ENCODE measurements at regions not wholly inside any gene's neighbourhood (a gene's known extent, or its start where the extent isn't known, plus 50 kb on each side); places are given as distances from the start of the nearest gene placed in this dataset.
"Not testable (repeated sequence)": the region's sequence is repeated elsewhere in the genome, so short reads cannot be mapped to it uniquely, and the experiment has no call there.

GRCh38 chr7:16369855-16370254 is 51.5 kb downstream of the CRPPA start:
- no peak overlapping the region for H3K4me3 ChIP-seq (ENCODE audit: low read depth, low read length)
- TF ChIP-seq CTCF (IDR thresholded peaks at IDR 0.05; ENCODE audit: low read depth, low read length, missing control alignments): no peak
- in situ Hi-C loops (cut with HindIII; ENCODE audit: low sequenced_read_pairs): no loop called here
- no peak for DNase-seq (ENCODE audit: low read depth)

GRCh38 chr7:16369309-16369708 is 52.0 kb downstream of the CRPPA start:
- in situ Hi-C loops (cut with HindIII; ENCODE audit: low sequenced_read_pairs); H3K4me3 ChIP-seq (ENCODE audit: low read depth, low read length); DNase-seq (ENCODE audit: low read depth): not testable (repeated sequence)

GRCh38 chr7:16368885-16369284 is 52.5 kb downstream of the CRPPA start:
- no peak overlapping the region for H3K4me3 ChIP-seq (ENCODE audit: low read depth, low read length)
- no peak for TF ChIP-seq CTCF (IDR thresholded peaks at IDR 0.05; ENCODE audit: low read depth, low read length, missing control alignments)
- in situ Hi-C loops (cut with HindIII; ENCODE audit: low sequenced_read_pairs): no loop called here
- DNase-seq (ENCODE audit: low read depth): no peak

- in situ Hi-C loops (cut with HindIII; ENCODE audit: low sequenced_read_pairs): no loop called here
- H3K4me3 ChIP-seq (ENCODE audit: low read depth, low read length): no peak overlapping the region
- no peak for DNase-seq (ENCODE audit: low read depth)
- TF ChIP-seq CTCF (IDR thresholded peaks at IDR 0.05; ENCODE audit: low read depth, low read length, missing control alignments): no peak
Measured at GRCh38 chr7:16367115-16367514, 54.2 kb downstream of the CRPPA start.

GRCh38 chr7:16365952-16366351 is 55.4 kb downstream of the CRPPA start:
- H3K4me3 ChIP-seq (ENCODE audit: low read depth, low read length): no peak overlapping the region
- in situ Hi-C loops (cut with HindIII; ENCODE audit: low sequenced_read_pairs): no loop called here
- no peak for TF ChIP-seq CTCF (IDR thresholded peaks at IDR 0.05; ENCODE audit: low read depth, low read length, missing control alignments)

GRCh38 chr7:16365177-16365576 is 56.2 kb downstream of the CRPPA start:
- DNase-seq (ENCODE audit: low read depth): no peak
- in situ Hi-C loops (cut with HindIII; ENCODE audit: low sequenced_read_pairs): no loop called here
- no peak for TF ChIP-seq CTCF (IDR thresholded peaks at IDR 0.05; ENCODE audit: low read depth, low read length, missing control alignments)
- H3K4me3 ChIP-seq (ENCODE audit: low read depth, low read length): no peak overlapping the region

More at GRCh38 chr7:16365952-16366351, 55.4 kb downstream of the CRPPA start:
- DNase-seq (ENCODE audit: low read depth): no peak

GRCh38 chr7:16359216-16359615 is 62.1 kb downstream of the CRPPA start:
- TF ChIP-seq CTCF (IDR thresholded peaks at IDR 0.05; ENCODE audit: low read depth, low read length, missing control alignments): no peak
- H3K4me3 ChIP-seq (ENCODE audit: low read depth, low read length): no peak overlapping the region
- in situ Hi-C loops (cut with HindIII; ENCODE audit: low sequenced_read_pairs): no loop called here

More at GRCh38 chr7:16359216-16359615, 62.1 kb downstream of the CRPPA start:
- no peak for DNase-seq (ENCODE audit: low read depth)

Data from astrocyte of the cerebellum (primary cell).